ENCODE measurements at regions not wholly inside any gene's neighbourhood (a gene's known extent, or its start where the extent isn't known, plus 50 kb on each side); places are given as distances from the start of the nearest gene placed in this dataset.
"Not testable (repeated sequence)": the region's sequence is repeated elsewhere in the genome, so short reads cannot be mapped to it uniquely, and the experiment has no call there.

DNA sequence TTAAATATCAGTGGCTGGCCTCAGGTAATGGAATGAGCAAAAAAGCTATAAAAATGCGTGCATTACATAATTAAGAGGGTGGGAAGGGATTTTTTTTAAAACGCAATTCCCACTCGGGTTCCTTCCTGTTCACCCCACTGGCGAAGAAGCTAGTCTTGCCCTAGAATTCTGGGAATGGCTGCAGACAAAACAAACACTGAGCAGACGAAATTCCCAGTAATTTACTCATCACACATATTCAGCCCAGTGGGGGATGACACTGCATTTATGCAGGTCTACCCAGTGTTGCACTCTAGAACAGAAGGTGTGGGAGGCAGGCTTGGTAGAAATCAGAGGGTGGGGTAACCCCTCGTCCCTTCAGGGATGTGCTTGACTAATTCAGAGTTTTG lies 2695.0 kb upstream of the DEFB115 start:
- DNase-seq (no peak), FAIRE-seq (no peak)
- H3K27ac ChIP-seq (ENCODE audit: low read depth in 1 of 3, low read length in 2 of 3), result no peak overlapping the region
- 62 to 64% (median 63%) methylated on average over 6 of the region's 6 CpGs for WGBS, 3 donors
- no peaks in the 10 kb centered on the region for H3K4me1 ChIP-seq (ENCODE audit: control insufficient read depth in 3 of 3, insufficient read depth in 2 of 3, low read depth in 1 of 3, low read length in 2 of 3)
- H3K27me3 ChIP-seq (ENCODE audit: control insufficient read depth in 3 of 3, insufficient read depth in 3 of 3, low read length in 3 of 3), result no peaks in the 10 kb centered on the region
- H3K9me3 ChIP-seq (ENCODE audit: control insufficient read depth in 2 of 2, insufficient read depth in 1 of 2, low read depth in 1 of 2, low read length in 1 of 2), result peaks cover 0 to 21% of the 10 kb centered on the region in 2 donors
- no peak overlapping the region for H3K4me3 ChIP-seq (ENCODE audit: low read depth in 1 of 3, low read length in 3 of 3)
- H3K36me3 ChIP-seq (ENCODE audit: control insufficient read depth in 3 of 3, insufficient read depth in 2 of 3, low read depth in 1 of 3, low read length in 3 of 3), result no peaks in the 10 kb centered on the region

DNA sequence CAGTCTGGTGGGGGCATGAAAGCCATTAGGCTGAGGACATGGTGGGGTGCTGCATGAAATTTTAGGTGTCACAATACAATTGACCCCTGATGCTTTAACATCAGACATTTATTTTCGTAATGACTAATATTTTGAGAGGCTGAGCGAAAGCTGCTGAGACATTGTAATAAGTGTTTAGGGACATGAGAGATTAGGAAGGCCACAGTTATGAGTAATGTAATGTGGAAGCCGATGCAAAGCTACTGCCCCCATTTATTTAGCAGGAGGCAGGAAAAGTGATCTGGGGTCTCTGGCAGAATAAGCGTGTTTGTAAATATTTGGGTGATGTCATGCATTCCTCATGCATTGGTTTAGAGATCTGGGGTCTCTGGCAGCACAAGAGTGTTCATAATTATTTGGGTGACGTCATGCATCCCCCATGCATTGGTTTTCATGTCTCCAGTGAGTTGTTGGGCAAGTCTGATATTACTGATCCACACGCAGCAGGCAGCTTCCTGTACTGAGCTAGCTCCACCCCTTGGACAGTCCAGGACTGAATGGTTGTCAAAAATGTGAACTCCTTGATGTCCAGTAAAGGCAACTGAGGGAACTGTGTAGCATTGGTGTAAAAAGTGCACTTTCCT lies 2694.5 kb upstream of the DEFB115 start:
- not testable (repeated sequence) for H3K27me3 ChIP-seq (ENCODE audit: control insufficient read depth in 3 of 3, insufficient read depth in 3 of 3, low read length in 3 of 3); DNase-seq; H3K4me3 ChIP-seq (ENCODE audit: low read depth in 1 of 3, low read length in 3 of 3); H3K27ac ChIP-seq (ENCODE audit: low read depth in 1 of 3, low read length in 2 of 3); H3K4me1 ChIP-seq (ENCODE audit: control insufficient read depth in 3 of 3, insufficient read depth in 2 of 3, low read depth in 1 of 3, low read length in 2 of 3); H3K36me3 ChIP-seq (ENCODE audit: control insufficient read depth in 3 of 3, insufficient read depth in 2 of 3, low read depth in 1 of 3, low read length in 3 of 3); FAIRE-seq
- H3K9me3 ChIP-seq (ENCODE audit: control insufficient read depth in 2 of 2, insufficient read depth in 1 of 2, low read depth in 1 of 2, low read length in 1 of 2), result peaks cover 0 to 21% of the 10 kb centered on the region in 2 donors
- 61 to 68% (median 64%) methylated on average over 6 of the region's 6 CpGs for WGBS, 3 donors

DNA sequence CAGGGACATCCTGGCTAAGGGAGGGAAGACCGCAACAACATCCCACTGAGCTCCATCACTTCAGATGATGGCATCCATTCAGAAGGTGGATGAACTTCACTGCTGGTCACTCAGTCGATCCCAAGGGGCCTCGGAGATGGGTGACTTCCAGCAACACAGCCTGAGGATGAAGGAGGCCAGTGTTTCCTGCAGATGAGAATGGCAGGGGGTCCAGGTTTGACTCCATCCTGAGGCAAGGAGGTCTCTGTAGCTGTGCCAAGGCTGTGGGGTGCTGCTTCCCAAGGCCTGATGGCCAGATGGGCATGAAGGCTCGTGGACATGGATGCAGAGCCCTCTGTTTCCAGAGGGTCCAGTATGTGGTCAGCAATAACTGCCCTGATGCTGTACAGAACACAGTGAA lies 2693.4 kb upstream of the DEFB115 start:
- not testable (repeated sequence) for DNase-seq, FAIRE-seq
- WGBS, 3 donors, result 61 to 69% (median 63%) methylated on average over 4 of the region's 4 CpGs

DNA sequence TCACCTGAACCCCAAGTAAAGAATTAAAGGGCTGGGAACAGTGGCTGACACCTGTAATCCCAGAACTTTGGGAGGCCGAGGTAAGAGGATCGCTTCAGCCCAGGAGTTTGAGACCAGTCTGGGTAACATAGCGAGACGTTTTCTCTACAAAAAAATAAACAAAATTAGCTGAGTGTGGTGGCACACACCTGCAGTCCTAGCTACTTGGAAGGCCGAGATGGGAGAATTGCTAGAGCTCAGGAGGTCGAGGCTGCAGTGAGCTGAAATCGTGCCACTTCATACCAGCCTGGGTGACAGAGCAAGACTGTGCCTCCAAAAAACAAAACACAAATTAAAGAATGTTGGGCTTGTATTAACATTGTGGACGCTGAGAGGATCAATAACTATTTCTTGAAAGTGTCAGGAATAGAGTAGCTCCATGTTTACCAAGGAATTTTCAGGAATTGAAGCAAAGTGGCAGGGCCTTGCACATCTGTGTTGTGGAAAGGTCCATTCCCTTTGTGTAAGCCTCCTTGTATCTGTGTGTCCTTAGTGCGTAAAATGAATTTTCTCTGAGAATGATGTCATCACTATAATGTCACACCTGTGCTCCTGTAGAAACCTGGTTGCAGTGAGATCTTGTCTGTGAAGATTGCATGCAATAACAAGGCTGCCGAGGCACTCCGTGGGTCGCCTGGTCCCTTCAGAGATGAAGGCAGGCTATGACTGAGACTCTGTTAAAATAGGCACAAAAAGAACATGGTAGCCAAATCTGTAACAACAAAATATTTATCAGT lies 2692.6 kb upstream of the DEFB115 start:
- not testable (repeated sequence) for H3K4me3 ChIP-seq (ENCODE audit: low read depth in 1 of 3, low read length in 3 of 3); FAIRE-seq; DNase-seq; H3K4me1 ChIP-seq (ENCODE audit: control insufficient read depth in 3 of 3, insufficient read depth in 2 of 3, low read depth in 1 of 3, low read length in 2 of 3); H3K27ac ChIP-seq (ENCODE audit: low read depth in 1 of 3, low read length in 2 of 3); H3K36me3 ChIP-seq (ENCODE audit: control insufficient read depth in 3 of 3, insufficient read depth in 2 of 3, low read depth in 1 of 3, low read length in 3 of 3); H3K27me3 ChIP-seq (ENCODE audit: control insufficient read depth in 3 of 3, insufficient read depth in 3 of 3, low read length in 3 of 3)
- peaks cover 0 to 16% of the 10 kb centered on the region in 2 donors for H3K9me3 ChIP-seq (ENCODE audit: control insufficient read depth in 2 of 2, insufficient read depth in 1 of 2, low read depth in 1 of 2, low read length in 1 of 2)
- WGBS, 3 donors, result 59 to 67% (median 64%) methylated on average over 12 of the region's 12 CpGs

More for the DNA sequence above, 2693.4 kb upstream of the DEFB115 start:
- not testable (repeated sequence) for H3K4me1 ChIP-seq (ENCODE audit: control insufficient read depth in 3 of 3, insufficient read depth in 2 of 3, low read depth in 1 of 3, low read length in 2 of 3); H3K27ac ChIP-seq (ENCODE audit: low read depth in 1 of 3, low read length in 2 of 3); H3K36me3 ChIP-seq (ENCODE audit: control insufficient read depth in 3 of 3, insufficient read depth in 2 of 3, low read depth in 1 of 3, low read length in 3 of 3); H3K27me3 ChIP-seq (ENCODE audit: control insufficient read depth in 3 of 3, insufficient read depth in 3 of 3, low read length in 3 of 3); H3K4me3 ChIP-seq (ENCODE audit: low read depth in 1 of 3, low read length in 3 of 3)
- H3K9me3 ChIP-seq (ENCODE audit: control insufficient read depth in 2 of 2, insufficient read depth in 1 of 2, low read depth in 1 of 2, low read length in 1 of 2), result peaks cover 0 to 18% of the 10 kb centered on the region in 2 donors

DNA sequence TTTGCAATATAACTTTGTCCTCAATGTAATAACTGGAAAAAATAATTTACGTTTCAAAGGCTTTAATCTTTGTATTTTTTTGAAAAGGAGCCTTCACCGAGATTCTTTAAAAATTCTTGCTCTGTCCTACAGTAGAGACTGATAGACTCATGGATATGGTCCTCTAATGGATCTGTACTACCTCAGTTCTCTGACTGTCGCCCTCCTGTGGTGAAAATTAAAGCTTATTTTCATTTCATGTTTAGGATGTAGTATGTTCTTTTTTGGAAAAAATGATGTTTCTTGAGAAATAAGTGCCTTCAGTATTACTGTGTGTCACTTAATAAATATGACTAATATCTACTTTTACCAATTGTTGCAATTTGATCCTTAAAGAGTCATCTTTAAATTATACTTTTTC lies 2681.5 kb upstream of the DEFB115 start:
- not testable (repeated sequence) for H3K36me3 ChIP-seq (ENCODE audit: control insufficient read depth in 3 of 3, insufficient read depth in 2 of 3, low read depth in 1 of 3, low read length in 3 of 3); H3K27me3 ChIP-seq (ENCODE audit: control insufficient read depth in 3 of 3, insufficient read depth in 3 of 3, low read length in 3 of 3); FAIRE-seq; H3K4me1 ChIP-seq (ENCODE audit: control insufficient read depth in 3 of 3, insufficient read depth in 2 of 3, low read depth in 1 of 3, low read length in 2 of 3); H3K9me3 ChIP-seq (ENCODE audit: control insufficient read depth in 2 of 2, insufficient read depth in 1 of 2, low read depth in 1 of 2, low read length in 1 of 2); DNase-seq; H3K4me3 ChIP-seq (ENCODE audit: low read depth in 1 of 3, low read length in 3 of 3); H3K27ac ChIP-seq (ENCODE audit: low read depth in 1 of 3, low read length in 2 of 3)
- 54 to 71% (median 62%) methylated on average over 2 of the region's 3 CpGs for WGBS, 3 donors

DNA sequence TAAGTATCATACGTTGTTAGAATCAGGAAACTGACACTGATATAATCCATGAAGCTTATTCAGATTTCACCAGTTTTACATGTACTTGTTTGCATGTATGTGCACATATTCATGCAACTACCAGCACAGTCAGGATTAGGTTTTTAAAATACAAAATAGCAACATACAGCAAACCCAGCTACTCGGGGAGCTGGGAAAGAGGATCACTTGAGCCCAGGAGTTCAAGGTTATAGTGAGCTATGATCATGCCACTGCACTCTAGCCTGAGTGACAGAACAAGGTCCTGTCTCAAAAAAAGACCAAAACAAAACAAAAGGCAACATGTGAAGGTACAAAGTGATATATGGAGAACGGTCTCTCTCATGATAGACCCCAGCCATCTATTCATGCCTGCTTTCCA lies 2665.8 kb upstream of the DEFB115 start:
- not testable (repeated sequence) for DNase-seq; H3K9me3 ChIP-seq (ENCODE audit: control insufficient read depth in 2 of 2, insufficient read depth in 1 of 2, low read depth in 1 of 2, low read length in 1 of 2); H3K4me3 ChIP-seq (ENCODE audit: low read depth in 1 of 3, low read length in 3 of 3); FAIRE-seq; H3K27me3 ChIP-seq (ENCODE audit: control insufficient read depth in 3 of 3, insufficient read depth in 3 of 3, low read length in 3 of 3); H3K36me3 ChIP-seq (ENCODE audit: control insufficient read depth in 3 of 3, insufficient read depth in 2 of 3, low read depth in 1 of 3, low read length in 3 of 3); H3K27ac ChIP-seq (ENCODE audit: low read depth in 1 of 3, low read length in 2 of 3); H3K4me1 ChIP-seq (ENCODE audit: control insufficient read depth in 3 of 3, insufficient read depth in 2 of 3, low read depth in 1 of 3, low read length in 2 of 3)
- WGBS, 3 donors, result 80 to 92% (median 84%) methylated on average over 2 to 3 of the region's 3 CpGs

DNA sequence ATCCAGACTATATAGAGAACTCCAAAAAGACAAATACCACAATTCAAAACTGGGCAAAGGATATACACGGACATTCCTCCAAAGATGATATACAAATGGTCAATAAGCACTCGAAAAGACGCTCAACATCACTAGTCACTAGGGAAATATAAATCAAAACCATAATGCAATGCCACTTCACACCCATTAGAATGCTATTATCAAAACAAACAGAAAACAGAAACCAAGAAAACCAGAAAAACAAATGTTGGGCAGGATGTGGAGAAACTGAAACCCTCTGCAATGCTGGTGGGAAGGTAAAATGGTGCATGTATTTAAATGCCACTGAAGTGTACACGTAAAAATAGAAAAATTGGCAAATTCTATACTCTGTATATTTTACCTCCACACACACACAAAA lies 2664.1 kb upstream of the DEFB115 start:
- not testable (repeated sequence) for FAIRE-seq; H3K27ac ChIP-seq (ENCODE audit: low read depth in 1 of 3, low read length in 2 of 3); H3K9me3 ChIP-seq (ENCODE audit: control insufficient read depth in 2 of 2, insufficient read depth in 1 of 2, low read depth in 1 of 2, low read length in 1 of 2); DNase-seq; H3K27me3 ChIP-seq (ENCODE audit: control insufficient read depth in 3 of 3, insufficient read depth in 3 of 3, low read length in 3 of 3); H3K36me3 ChIP-seq (ENCODE audit: control insufficient read depth in 3 of 3, insufficient read depth in 2 of 3, low read depth in 1 of 3, low read length in 3 of 3); H3K4me1 ChIP-seq (ENCODE audit: control insufficient read depth in 3 of 3, insufficient read depth in 2 of 3, low read depth in 1 of 3, low read length in 2 of 3); H3K4me3 ChIP-seq (ENCODE audit: low read depth in 1 of 3, low read length in 3 of 3)
- 82 to 89% (median 87%) methylated on average over 4 of the region's 4 CpGs for WGBS, 3 donors

DNA sequence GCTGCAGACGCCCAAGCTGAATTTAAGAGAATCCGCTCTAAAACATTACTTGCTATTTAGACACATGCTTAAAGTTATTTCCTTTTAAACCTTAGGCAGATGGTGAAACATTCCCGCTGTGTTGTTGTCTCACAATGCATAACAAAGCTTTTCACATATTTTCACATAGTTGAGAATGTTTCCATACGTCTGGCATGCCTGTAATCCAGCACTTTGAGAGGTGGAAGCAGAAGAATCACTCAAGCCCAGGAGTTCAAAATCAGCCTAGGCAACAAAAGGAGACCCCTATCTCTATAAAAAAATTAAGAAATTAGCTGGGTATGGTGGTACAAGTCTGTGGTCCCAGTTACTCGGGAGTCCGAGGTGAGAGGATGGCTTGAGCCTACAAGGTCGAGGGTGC lies 2663.0 kb upstream of the DEFB115 start:
- not testable (repeated sequence) for FAIRE-seq; H3K27me3 ChIP-seq (ENCODE audit: control insufficient read depth in 3 of 3, insufficient read depth in 3 of 3, low read length in 3 of 3)
- 73 to 88% (median 76%) methylated on average over 4 to 6 of the region's 7 CpGs for WGBS, 3 donors

More for the DNA sequence above, 2663.0 kb upstream of the DEFB115 start:
- H3K36me3 ChIP-seq (ENCODE audit: control insufficient read depth in 3 of 3, insufficient read depth in 2 of 3, low read depth in 1 of 3, low read length in 3 of 3); DNase-seq; H3K27ac ChIP-seq (ENCODE audit: low read depth in 1 of 3, low read length in 2 of 3); H3K4me3 ChIP-seq (ENCODE audit: low read depth in 1 of 3, low read length in 3 of 3); H3K4me1 ChIP-seq (ENCODE audit: control insufficient read depth in 3 of 3, insufficient read depth in 2 of 3, low read depth in 1 of 3, low read length in 2 of 3); H3K9me3 ChIP-seq (ENCODE audit: control insufficient read depth in 2 of 2, insufficient read depth in 1 of 2, low read depth in 1 of 2, low read length in 1 of 2): not testable (repeated sequence)

All from small intestine (tissue), 7 donors.